Hematopoietic multipotent progenitor cell treated with erythropoietin and hydrocortisone succinate and interleukin-3 and kit ligand, for 4 days (in vitro differentiated cells): ENCODE measurements at regions not wholly inside any gene's neighbourhood (a gene's known extent, or its start where the extent isn't known, plus 50 kb on each side); places are given as distances from the start of the nearest gene placed in this dataset.

Experiments
- DNase-seq: peaks from one replicate; pipeline ENCODE4 v3.0.0-alpha.2; 2015

GRCh38 chr15:47184003-47184907, 533.0 kb upstream of the SEMA6D start:
- peak; percentile 44 for DNase-seq

- DNase-seq, result peak; percentile 3
Measured at GRCh38 chr15:47184908-47185801, 532.1 kb upstream of the SEMA6D start.

- no peak for DNase-seq
Measured at GRCh38 chr15:47186075-47186474, 531.2 kb upstream of the SEMA6D start.

GRCh38 chr15:47188758-47189507, 528.4 kb upstream of the SEMA6D start:
- DNase-seq, result no peak

GRCh38 chr15:47194718-47195117, 522.6 kb upstream of the SEMA6D start:
- peak; percentile 39 for DNase-seq

GRCh38 chr15:47196048-47196447, 521.3 kb upstream of the SEMA6D start:
- DNase-seq, result peak; percentile 86

GRCh38 chr15:47203993-47204392, 513.3 kb upstream of the SEMA6D start:
- no peak for DNase-seq

- DNase-seq, result no peak
Measured at GRCh38 chr15:47206358-47206978, 510.8 kb upstream of the SEMA6D start.

- no peak for DNase-seq
Measured at GRCh38 chr15:47209591-47209990, 507.7 kb upstream of the SEMA6D start.

- no peak for DNase-seq
Measured at GRCh38 chr15:47212222-47213010, 504.9 kb upstream of the SEMA6D start.

- no peak for DNase-seq
Measured at GRCh38 chr15:47213883-47214282, 503.4 kb upstream of the SEMA6D start.

- DNase-seq, result no peak
Measured at GRCh38 chr15:47218295-47218694, 499.0 kb upstream of the SEMA6D start.

- DNase-seq, result no peak
Measured at GRCh38 chr15:47244361-47244760, 472.9 kb upstream of the SEMA6D start.

GRCh38 chr15:47246317-47246716, 471.0 kb upstream of the SEMA6D start:
- DNase-seq, result no peak

GRCh38 chr15:47258521-47258920, 458.8 kb upstream of the SEMA6D start:
- no peak for DNase-seq

- DNase-seq, result no peak
Measured at GRCh38 chr15:47265686-47266085, 451.6 kb upstream of the SEMA6D start.

GRCh38 chr15:47266566-47266965, 450.7 kb upstream of the SEMA6D start:
- DNase-seq, result no peak

GRCh38 chr15:47273864-47274263, 443.4 kb upstream of the SEMA6D start:
- no peak for DNase-seq

- no peak for DNase-seq
Measured at GRCh38 chr15:47283246-47283645, 434.1 kb upstream of the SEMA6D start.

- DNase-seq, result no peak
Measured at GRCh38 chr15:47288794-47289193, 428.5 kb upstream of the SEMA6D start.

- no peak for DNase-seq
Measured at GRCh38 chr15:47289656-47290055, 427.6 kb upstream of the SEMA6D start.

GRCh38 chr15:47291767-47292166, 425.5 kb upstream of the SEMA6D start:
- DNase-seq, result no peak
